ENCODE measurements at regions not wholly inside any gene's neighbourhood (a gene's known extent, or its start where the extent isn't known, plus 50 kb on each side); places are given as distances from the start of the nearest gene placed in this dataset.
A peak's percentile ranks its signal among the peaks of the same experiment; 100 is the strongest.

GRCh38 chr6:12450467-12450866, 160.3 kb downstream of the EDN1 start:
- no peak for DNase-seq (ENCODE audit: low read depth)
- TF ChIP-seq CTCF (IDR thresholded peaks at IDR 0.05; ENCODE audit: low read length, missing control alignments): no peak

GRCh38 chr6:12456343-12456742, 166.2 kb downstream of the EDN1 start:
- no peak for DNase-seq (ENCODE audit: low read depth)
- H3K4me3 ChIP-seq (replicated peaks; ENCODE audit: low read depth, low read length): no peak overlapping the region
- TF ChIP-seq CTCF (IDR thresholded peaks at IDR 0.05; ENCODE audit: low read length, missing control alignments): no peak

More at GRCh38 chr6:12450467-12450866, 160.3 kb downstream of the EDN1 start:
- H3K4me3 ChIP-seq (replicated peaks; ENCODE audit: low read depth, low read length): no peak overlapping the region

DNA sequence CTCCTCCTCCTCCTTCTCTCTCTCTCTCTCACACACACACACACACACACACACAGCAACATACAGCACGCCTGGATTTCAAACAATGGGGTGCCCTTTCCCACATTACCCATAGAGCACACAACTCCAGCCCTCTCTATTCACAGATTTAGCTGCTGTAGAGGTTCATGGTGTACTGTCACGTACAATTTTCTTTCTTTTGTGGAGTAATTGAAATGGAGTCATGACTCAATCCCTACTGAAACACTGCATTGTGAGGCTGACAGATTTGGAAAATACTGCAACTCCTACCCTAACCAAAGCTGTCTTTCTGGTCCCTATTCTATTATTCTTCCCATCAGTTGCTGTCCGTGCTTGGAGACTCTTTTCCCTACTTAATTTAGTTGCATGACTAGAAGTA, 166.9 kb downstream of the EDN1 start:
- TF ChIP-seq CTCF (IDR thresholded peaks at IDR 0.05; ENCODE audit: low read length, missing control alignments): no peak
- no peak for DNase-seq (ENCODE audit: low read depth)
- H3K4me3 ChIP-seq (replicated peaks; ENCODE audit: low read depth, low read length): no peak overlapping the region

- no peak overlapping the region for H3K4me3 ChIP-seq (replicated peaks; ENCODE audit: low read depth, low read length)
- no peak for TF ChIP-seq CTCF (IDR thresholded peaks at IDR 0.05; ENCODE audit: low read length, missing control alignments)
- no peak for DNase-seq (ENCODE audit: low read depth)
Observed at GRCh38 chr6:12458558-12458957, 168.4 kb downstream of the EDN1 start.

- no peak overlapping the region for H3K4me3 ChIP-seq (replicated peaks; ENCODE audit: low read depth, low read length)
- TF ChIP-seq CTCF (IDR thresholded peaks at IDR 0.05; ENCODE audit: low read length, missing control alignments): no peak
- peak; percentile 41 for DNase-seq (ENCODE audit: low read depth)
Observed at GRCh38 chr6:12459945-12460661, 169.9 kb downstream of the EDN1 start.

DNA sequence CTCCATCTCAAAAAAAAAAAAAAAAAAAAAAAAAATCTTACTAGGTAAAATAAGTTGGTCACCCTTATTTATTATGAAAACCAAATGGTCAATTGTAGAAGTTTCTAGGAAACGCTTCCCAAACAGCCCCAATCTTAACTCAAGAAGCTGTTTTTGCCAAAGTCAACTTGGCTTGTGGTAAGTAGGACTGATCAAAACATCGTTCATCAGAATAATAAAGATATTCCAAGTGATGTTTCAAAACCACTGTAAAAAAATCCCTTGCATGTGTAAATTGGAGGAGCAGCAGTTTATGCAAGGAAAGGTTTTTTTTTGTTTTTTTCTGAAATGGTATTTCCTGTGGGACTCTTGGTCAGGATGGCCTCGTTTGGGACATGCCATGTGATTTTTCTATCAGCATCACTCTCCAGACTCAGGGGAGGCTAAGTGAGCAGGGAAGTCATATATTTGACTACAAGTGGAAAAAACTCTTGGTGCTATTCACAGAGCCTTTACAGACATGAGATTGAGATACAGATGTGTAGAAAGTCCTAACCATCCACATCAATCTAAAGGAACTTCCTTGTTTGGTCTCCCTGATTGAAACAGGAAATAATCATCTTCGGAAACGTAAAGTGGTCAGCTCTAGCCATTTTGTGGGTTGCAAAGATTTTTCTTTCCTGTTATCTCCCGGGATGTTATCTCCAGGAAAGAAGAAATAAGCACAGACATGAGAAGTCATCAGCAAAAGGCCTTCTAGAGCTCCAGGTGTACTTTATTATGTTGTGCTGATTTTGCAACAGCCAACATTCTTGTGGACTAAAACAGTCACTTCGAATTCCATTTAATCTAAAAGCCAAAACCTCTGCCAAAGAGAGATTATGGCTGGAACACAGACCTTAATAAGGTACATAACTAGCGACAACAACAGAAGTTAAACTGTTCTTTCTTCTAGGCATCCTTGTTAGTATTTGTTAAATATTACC, 177.8 kb downstream of the EDN1 start:
- no peak overlapping the region for H3K4me3 ChIP-seq (replicated peaks; ENCODE audit: low read depth, low read length)
- DNase-seq (ENCODE audit: low read depth): peak; percentile 64
- TF ChIP-seq CTCF (IDR thresholded peaks at IDR 0.05; ENCODE audit: low read length, missing control alignments): no peak

Measured in fibroblast of pulmonary artery (primary cell).